NT2/D1 (cell line): ENCODE measurements at regions not wholly inside any gene's neighbourhood (a gene's known extent, or its start where the extent isn't known, plus 50 kb on each side); places are given as distances from the start of the nearest gene placed in this dataset.

Experiments
- DNase-seq: peaks from one replicate; pipeline ENCODE4 v3.0.0-alpha.2; 2011; ENCODE audit warnings: low read depth, low spot score
- H3K27me3 ChIP-seq: 2 replicates; pipeline ENCODE4 v1.6.0; 2011; ENCODE audit warnings: mild to moderate bottlenecking; ENCODE audit not compliant: insufficient read length, insufficient read depth
- H3K36me3 ChIP-seq: 2 replicates; pipeline ENCODE4 v1.6.1; 2011; ENCODE audit warnings: mild to moderate bottlenecking, low read length, mixed read lengths; ENCODE audit not compliant: insufficient read depth, insufficient read length
- H3K4me1 ChIP-seq: 2 replicates; pipeline ENCODE4 v1.5.1; 2011; ENCODE audit not compliant: insufficient read depth, insufficient read length
- H3K4me3 ChIP-seq: 2 replicates; pipeline ENCODE4 v1.5.1; 2011; ENCODE audit warnings: low read depth; ENCODE audit not compliant: insufficient read length
- H3K9ac ChIP-seq: 2 replicates; pipeline ENCODE4 v1.6.0; 2011; ENCODE audit warnings: low read depth; ENCODE audit not compliant: insufficient read length
- H3K9me3 ChIP-seq: 2 replicates; pipeline ENCODE4 v1.5.1; 2011; ENCODE audit warnings: mild to moderate bottlenecking, low read length; ENCODE audit not compliant: insufficient read depth
- SUZ12 ChIP-seq: IDR thresholded peaks from 2 replicates; pipeline ENCODE4 v1.6.1; 2011; ENCODE audit not compliant: insufficient read length, insufficient read depth; ENCODE audit errors: extremely low read depth
- YY1 ChIP-seq: IDR thresholded peaks from 2 replicates; pipeline ENCODE4 v1.6.1; 2011; ENCODE audit not compliant: insufficient read length, insufficient read depth
- ZNF274 ChIP-seq: IDR thresholded peaks from 2 replicates; pipeline ENCODE4 v1.6.1; 2011; ENCODE audit warnings: mild to moderate bottlenecking, low read depth, low read length

GRCh38 chr14:49966304-49966809, 73.5 kb downstream of the ARF6 start:
- H3K9ac ChIP-seq, result peak overlapping the region; percentile 21
- no peaks in the 10 kb centered on the region for H3K4me1 ChIP-seq
- H3K9me3 ChIP-seq, result no peaks in the 10 kb centered on the region
- no peaks in the 10 kb centered on the region for H3K36me3 ChIP-seq
- H3K4me3 ChIP-seq, result no peak overlapping the region
- DNase-seq, result no peak
- TF ChIP-seq YY1 (no peak), SUZ12 (no peak), ZNF274 (no peak)
- H3K27me3 ChIP-seq, result no peaks in the 10 kb centered on the region

- no peak overlapping the region for H3K4me3 ChIP-seq
- H3K27me3 ChIP-seq, result no peaks in the 10 kb centered on the region
- no peaks in the 10 kb centered on the region for H3K9me3 ChIP-seq
- no peak overlapping the region for H3K9ac ChIP-seq
- TF ChIP-seq YY1 (no peak), SUZ12 (no peak), ZNF274 (no peak)
- H3K36me3 ChIP-seq, result no peaks in the 10 kb centered on the region
- no peak for DNase-seq
- no peaks in the 10 kb centered on the region for H3K4me1 ChIP-seq
Measured at GRCh38 chr14:49966971-49967630, 74.2 kb downstream of the ARF6 start.

DNA sequence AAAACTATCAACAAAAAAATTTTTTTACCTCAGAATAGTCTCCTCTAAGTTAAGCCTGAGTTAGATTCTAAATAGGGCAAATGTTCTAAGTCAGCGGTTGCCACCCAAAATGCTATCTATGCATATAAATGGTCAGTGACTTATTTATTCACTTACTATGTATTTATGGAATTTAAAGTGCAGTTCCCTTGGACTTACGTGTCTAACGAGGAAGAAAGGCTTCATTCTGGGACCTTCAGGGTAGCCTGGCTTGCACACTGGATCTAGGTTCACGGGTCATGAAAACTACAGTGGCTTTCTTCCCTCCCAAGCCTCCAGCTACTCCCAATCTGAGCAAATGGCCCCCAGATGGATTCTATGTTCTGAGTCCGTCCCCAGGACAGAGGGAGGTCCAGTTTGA, 77.1 kb downstream of the ARF6 start:
- no peak overlapping the region for H3K4me3 ChIP-seq
- no peak for DNase-seq
- H3K9me3 ChIP-seq, result no peaks in the 10 kb centered on the region
- no peak overlapping the region for H3K9ac ChIP-seq
- no peaks in the 10 kb centered on the region for H3K27me3 ChIP-seq
- no peaks in the 10 kb centered on the region for H3K36me3 ChIP-seq
- H3K4me1 ChIP-seq, result no peaks in the 10 kb centered on the region
- no peak for TF ChIP-seq ZNF274

DNA sequence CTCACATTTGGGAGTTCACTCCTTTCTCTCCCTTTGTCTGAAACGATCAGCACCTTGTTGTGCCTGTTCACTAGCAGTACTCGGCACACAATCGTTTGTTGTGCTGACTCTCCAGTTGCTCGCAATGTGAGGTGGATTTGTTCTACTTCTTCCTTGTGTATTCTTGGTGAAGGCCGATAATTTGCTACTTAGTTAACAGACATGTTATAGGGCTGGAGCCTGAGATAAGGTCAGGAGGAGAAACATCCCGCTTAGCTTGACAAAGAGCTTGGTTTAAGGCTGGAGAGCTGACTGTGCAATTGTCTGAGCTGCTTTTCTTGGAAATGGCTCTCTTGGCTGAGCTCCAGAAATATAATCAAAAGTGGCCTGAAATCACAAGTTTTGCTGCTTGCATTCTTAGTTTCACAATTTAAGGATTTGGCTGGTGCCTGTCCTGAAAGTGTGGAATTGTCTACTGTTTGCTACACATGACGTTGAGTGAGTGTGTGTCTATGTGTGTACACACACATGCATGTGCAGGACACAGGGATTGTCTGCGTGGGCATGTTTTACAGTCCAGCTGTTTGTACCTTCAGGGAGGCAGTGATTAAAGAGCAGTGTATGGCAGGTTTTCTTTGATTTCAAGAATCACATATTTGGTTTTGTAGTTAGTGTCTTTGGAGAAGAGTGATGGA, 77.7 kb downstream of the ARF6 start:
- no peak overlapping the region for H3K4me3 ChIP-seq
- H3K27me3 ChIP-seq, result no peaks in the 10 kb centered on the region
- no peak for TF ChIP-seq YY1
- TF ChIP-seq SUZ12, result no peak
- TF ChIP-seq ZNF274, result no peak
- DNase-seq, result no peak
- no peak overlapping the region for H3K9ac ChIP-seq
- no peaks in the 10 kb centered on the region for H3K4me1 ChIP-seq
- no peaks in the 10 kb centered on the region for H3K36me3 ChIP-seq
- H3K9me3 ChIP-seq, result no peaks in the 10 kb centered on the region

DNA sequence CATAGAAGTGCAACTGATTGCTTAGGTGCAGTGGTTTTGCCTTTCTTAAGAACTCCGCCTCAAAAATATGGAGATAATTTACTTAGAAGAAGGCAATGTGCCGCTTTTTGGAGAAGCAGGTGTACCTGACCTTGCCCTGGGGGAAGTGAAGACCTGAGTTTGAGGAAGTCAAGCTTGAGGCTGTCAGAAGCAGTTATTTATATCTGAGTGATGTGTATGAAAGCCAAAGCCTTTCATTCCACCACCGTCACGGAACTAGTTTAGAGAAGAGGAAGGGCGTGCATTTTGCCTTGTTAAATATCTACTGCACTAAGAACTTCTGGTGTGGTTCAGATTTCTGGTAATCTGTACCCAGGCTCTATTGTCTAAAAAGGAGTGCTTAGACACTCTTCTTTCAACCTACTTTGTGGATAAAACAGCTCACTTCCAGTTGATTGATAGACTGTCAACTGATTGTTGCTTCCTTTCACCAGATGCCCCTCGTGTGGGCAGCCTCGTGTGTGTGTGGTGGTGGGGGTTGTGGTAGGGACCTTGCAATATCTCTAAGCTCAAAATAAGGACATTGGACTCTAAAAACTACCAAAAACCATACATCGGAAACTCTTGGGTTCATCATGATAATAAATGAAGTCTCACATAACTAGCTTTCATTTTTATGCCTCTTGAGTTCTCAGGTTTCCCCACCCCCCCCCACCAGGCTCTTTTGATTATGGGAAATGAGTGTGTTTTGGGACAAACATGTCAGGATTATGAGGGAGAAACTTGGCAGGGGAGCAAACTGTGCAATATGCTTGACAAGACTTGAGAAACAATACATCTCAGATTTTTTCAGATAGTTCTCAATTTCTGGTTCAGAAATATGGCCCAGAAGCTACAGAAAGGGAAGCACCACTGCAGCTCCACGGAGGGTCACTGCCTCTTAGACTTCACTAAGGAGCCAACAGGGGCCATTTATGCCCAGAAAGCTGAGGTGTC, 78.6 kb downstream of the ARF6 start:
- no peaks in the 10 kb centered on the region for H3K9me3 ChIP-seq
- TF ChIP-seq SUZ12, result no peak
- TF ChIP-seq YY1, result no peak
- no peak for TF ChIP-seq ZNF274
- no peaks in the 10 kb centered on the region for H3K27me3 ChIP-seq
- no peak overlapping the region for H3K4me3 ChIP-seq
- H3K9ac ChIP-seq, result no peak overlapping the region
- no peaks in the 10 kb centered on the region for H3K36me3 ChIP-seq
- H3K4me1 ChIP-seq, result no peaks in the 10 kb centered on the region
- DNase-seq, result no peak

- Histone ChIP-seq H3K9me3 (no peaks in the 10 kb centered on the region), H3K9ac (no peak overlapping the region), H3K4me1 (no peaks in the 10 kb centered on the region), H3K36me3 (no peaks in the 10 kb centered on the region), H3K4me3 (no peak overlapping the region), H3K27me3 (no peaks in the 10 kb centered on the region)
- no peak for TF ChIP-seq SUZ12
- TF ChIP-seq ZNF274, result no peak
- TF ChIP-seq YY1, result no peak
- DNase-seq, result no peak
Measured at GRCh38 chr14:49972131-49972671, 79.3 kb downstream of the ARF6 start.

DNA sequence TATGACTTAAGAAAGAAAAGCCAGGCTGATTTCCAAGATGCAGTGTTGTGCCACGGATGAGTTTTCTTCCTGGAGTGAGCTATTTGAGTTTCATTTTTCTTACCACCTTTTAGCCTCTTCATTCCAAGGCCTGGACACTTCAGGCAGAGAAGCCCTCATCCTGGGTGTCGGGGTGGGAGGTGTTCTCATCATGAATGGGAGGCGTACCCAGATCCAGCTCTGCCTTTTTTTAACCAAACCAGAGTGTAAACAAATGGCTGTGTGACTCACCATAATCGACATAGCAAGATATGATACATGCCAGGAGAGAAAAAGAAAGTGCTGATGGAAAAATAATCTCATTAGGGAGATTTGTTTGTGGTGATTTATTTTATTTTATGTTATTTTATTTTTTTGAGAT, 79.9 kb downstream of the ARF6 start:
- no peak for DNase-seq
- no peak for TF ChIP-seq ZNF274
- TF ChIP-seq YY1, result no peak
- TF ChIP-seq SUZ12, result no peak
- H3K9me3 ChIP-seq, result no peaks in the 10 kb centered on the region
- no peak overlapping the region for H3K9ac ChIP-seq
- no peaks in the 10 kb centered on the region for H3K27me3 ChIP-seq
- no peaks in the 10 kb centered on the region for H3K4me1 ChIP-seq
- H3K36me3 ChIP-seq, result no peaks in the 10 kb centered on the region
- H3K4me3 ChIP-seq, result no peak overlapping the region
